22Rv1 (cell line): ENCODE measurements at regions not wholly inside any gene's neighbourhood (a gene's known extent, or its start where the extent isn't known, plus 50 kb on each side); places are given as distances from the start of the nearest gene placed in this dataset.
"Not testable (repeated sequence)": the region's sequence is repeated elsewhere in the genome, so short reads cannot be mapped to it uniquely, and the experiment has no call there.

Experiments
- CTCF ChIP-seq: fragments of 450-650 bp; IDR thresholded peaks from 2 replicates; pipeline ENCODE4 v1.5.1; 2017; ENCODE audit warnings: mild to moderate bottlenecking
- ZFX ChIP-seq: fragments of 450-650 bp; IDR thresholded peaks from 2 replicates; pipeline ENCODE4 v1.6.1; 2017; ENCODE audit warnings: antibody characterized with exemption, borderline replicate concordance

- TF ChIP-seq ZFX: not testable (repeated sequence)
- peak; percentile 71 for TF ChIP-seq CTCF
Observed at GRCh38 chr16:88193706-88194396, 188.9 kb upstream of the ZNF469 start.
